K562 (cell line): ENCODE measurements at regions not wholly inside any gene's neighbourhood (a gene's known extent, or its start where the extent isn't known, plus 50 kb on each side); places are given as distances from the start of the nearest gene placed in this dataset.

ENCODE experiments used
- ATAC-seq: fragments of 200-7000 bp; cut with Tn5 transposase; 3 replicates; pipeline ENCODE4 v1.9.1; 2020; ENCODE audit warnings: moderate library complexity
- BruUV-seq: library from RNA; stranded (reverse); fragments of 400-500 nt; replicated peaks from 2 replicates; lab custom pipeline; 2021; lab: Mats Ljungman, UMichigan
- CTCF ChIA-PET: fragments of 300-600 bp; formaldehyde crosslinking; extraction: SDS; loops from one replicate; lab custom pipeline; 2021; ENCODE audit warnings: low intra/inter-chr PET ratio; lab: Yijun Ruan, JAX
- POLR2A ChIA-PET: fragments of 300-600, 350-650 bp; sonication (Branson Sonifier 250); formaldehyde crosslinking; extraction: SDS; loops from one replicate; lab custom pipeline; 2021; ENCODE audit warnings: antibody characterized with exemption, inconsistent platforms; lab: Yijun Ruan, JAX
- DNase-seq, 4 experiments: peaks; one replicate each; pipeline versions ENCODE4 v3.0.0 to v3.0.0-alpha.2; 2011 to 2018; ENCODE audit warnings: low spot score in 3 of 4, mixed read lengths in 3 of 4; ENCODE audit errors: extremely low read depth in 1 of 4
- FAIRE-seq: peaks from 2 replicates; lab custom pipeline; 2011; peaks lifted over from hg19 to GRCh38; lab: Jason Lieb, UNC
- H2AFZ ChIP-seq: 2 replicates; pipeline ENCODE4 v1.6.0; 2011; ENCODE audit warnings: low read depth, low read length, control low read depth, inconsistent platforms
- H3K27ac ChIP-seq: fragments of 200-600 bp; 3 replicates; pipeline ENCODE4 v1.8.0; 2011; ENCODE audit warnings: low read depth, mild to moderate bottlenecking, control low read depth, inconsistent platforms, low read length, moderate library complexity, mixed read lengths; ENCODE audit errors: extremely low read depth
- H3K27me3 ChIP-seq, 2 experiments: fragments of 300-600 bp in 1 of 2; 2 replicates in 1 of 2; 3 replicates in 1 of 2; pipeline versions ENCODE4 v1.6.0 to v1.8.0; 2011; ENCODE audit warnings: inconsistent platforms in 2 of 2, low read length in 2 of 2, mild to moderate bottlenecking in 1 of 2, mixed read lengths in 1 of 2, moderate library complexity in 1 of 2; ENCODE audit not compliant: control insufficient read depth in 2 of 2, insufficient read depth in 2 of 2
- H3K36me3 ChIP-seq: fragments of 300-600 bp; 3 replicates; pipeline ENCODE4 v1.8.0; 2011; ENCODE audit warnings: mild to moderate bottlenecking, low read length, inconsistent platforms; ENCODE audit not compliant: control insufficient read depth, insufficient read depth
- H3K4me1 ChIP-seq, 2 experiments: fragments of 200-600 bp in 1 of 2; replicated peaks in 1 of 2; 2 replicates in 1 of 2; 3 replicates in 1 of 2; pipeline versions ENCODE4 v1.5.1 to v1.8.0; 2011; ENCODE audit warnings: inconsistent platforms in 2 of 2, low read length in 2 of 2, mild to moderate bottlenecking in 1 of 2, mixed read lengths in 1 of 2, moderate library complexity in 1 of 2; ENCODE audit not compliant: control insufficient read depth in 2 of 2, insufficient read depth in 2 of 2
- H3K4me2 ChIP-seq: 2 replicates; pipeline ENCODE4 v1.6.1; 2011; ENCODE audit warnings: low read length, control low read depth, inconsistent platforms, mixed read lengths; ENCODE audit not compliant: insufficient read depth
- H3K4me3 ChIP-seq: fragments of 200-600 bp; sonication (generic), shearing (Covaris generic); 2 replicates; pipeline ENCODE4 v1.5.1; 2016; ENCODE audit warnings: control low read depth, inconsistent platforms
- H3K79me2 ChIP-seq: fragments of 200-600 bp; 3 replicates; pipeline ENCODE4 v1.8.0; 2011; ENCODE audit warnings: low read length, inconsistent platforms; ENCODE audit not compliant: control insufficient read depth, insufficient read depth
- H3K9ac ChIP-seq, 2 experiments: 2 replicates each; pipeline versions ENCODE4 v1.6.0 to v1.6.1; 2011; ENCODE audit warnings: low read depth in 2 of 2, low read length in 2 of 2, control low read depth in 1 of 2, inconsistent platforms in 1 of 2, mild to moderate bottlenecking in 1 of 2, mixed read lengths in 1 of 2; ENCODE audit not compliant: insufficient read depth in 1 of 2
- H3K9me1 ChIP-seq: one replicate; pipeline ENCODE4 v1.6.0; 2011; ENCODE audit warnings: inconsistent platforms, mild to moderate bottlenecking, low read length, moderate library complexity; ENCODE audit not compliant: control insufficient read depth, insufficient read depth
- H3K9me3 ChIP-seq: replicated peaks from 2 replicates; pipeline ENCODE4 v1.5.1; 2011; ENCODE audit warnings: low read depth, low read length, inconsistent platforms; ENCODE audit not compliant: control insufficient read depth, insufficient read depth
- H4K20me1 ChIP-seq: replicated peaks from 2 replicates; pipeline ENCODE4 v1.6.1; 2011; ENCODE audit warnings: low read length, inconsistent platforms, mixed read lengths; ENCODE audit not compliant: control insufficient read depth, insufficient read depth
- BCLAF1 ChIP-seq, 2 experiments: fragments of 450-650 bp in 1 of 2; IDR thresholded peaks; 2 replicates each; pipeline ENCODE4 v1.6.1; 2011 to 2017; ENCODE audit warnings: low read depth in 2 of 2, antibody characterized with exemption in 1 of 2, borderline replicate concordance in 1 of 2, low read length in 1 of 2, mild to moderate bottlenecking in 1 of 2, mixed read lengths in 1 of 2; ENCODE audit not compliant: control insufficient read depth in 1 of 2
- CREM ChIP-seq: IDR thresholded peaks from 2 replicates; pipeline ENCODE4 v1.6.1; 2014; ENCODE audit warnings: antibody characterized with exemption, low read depth
- FIP1L1 ChIP-seq: fragments of 200-400 bp; formaldehyde crosslinking; IDR thresholded peaks from 2 replicates; pipeline ENCODE4 v1.6.1; 2018; ENCODE audit warnings: mild to moderate bottlenecking, low read depth, low read length; ENCODE audit not compliant: poor library complexity, severe bottlenecking
- HDAC2 ChIP-seq: fragments of 450-650 bp; IDR thresholded peaks from 2 replicates; pipeline ENCODE4 v1.6.1; 2016; ENCODE audit warnings: mild to moderate bottlenecking
- HMBOX1 ChIP-seq: sonication (generic); IDR thresholded peaks from 2 replicates; pipeline ENCODE4 v1.6.1; 2016
- KHSRP ChIP-seq: fragments of 450-650 bp; IDR thresholded peaks from 2 replicates; pipeline ENCODE4 v1.6.1; 2017
- MECOM ChIP-seq: fragments of 250-450 bp; sonication (Bioruptor Pico); IDR thresholded peaks from 2 replicates; pipeline ENCODE4 v1.8.0; 2022; ENCODE audit warnings: inconsistent platforms
- MITF ChIP-seq: IDR thresholded peaks from 2 replicates; pipeline ENCODE4 v1.6.1; 2014; ENCODE audit warnings: antibody characterized with exemption
- MYC ChIP-seq, 2 experiments: fragments of 250-450 bp in 1 of 2; sonication (Bioruptor Pico) in 1 of 2; IDR thresholded peaks; 2 replicates each; pipeline versions ENCODE4 v1.5.1 to v1.6.1; 2012 to 2021; ENCODE audit warnings: low read depth in 2 of 2, borderline replicate concordance in 1 of 2, improper control_type of control experiment in 1 of 2, low read length in 1 of 2, mild to moderate bottlenecking in 1 of 2, moderate library complexity in 1 of 2
- NR3C1 ChIP-seq: sonication (generic); formaldehyde crosslinking; IDR thresholded peaks from 2 replicates; pipeline ENCODE4 v1.8.1; 2022; ENCODE audit warnings: missing genetic modification reagents
- PHB2 ChIP-seq: fragments of 450-650 bp; IDR thresholded peaks from 2 replicates; pipeline ENCODE4 v1.6.1; 2017; ENCODE audit warnings: low read depth
- SRSF9 ChIP-seq: fragments of 200-400 bp; formaldehyde crosslinking; IDR thresholded peaks from 2 replicates; pipeline ENCODE4 v1.6.1; 2017; ENCODE audit warnings: low read depth, low read length, borderline replicate concordance
- ZBTB43 ChIP-seq: sonication (generic); formaldehyde crosslinking; IDR thresholded peaks from 2 replicates; pipeline ENCODE4 v1.8.0; 2023; ENCODE audit warnings: mild to moderate bottlenecking, missing genetic modification reagents
- ZFP30 ChIP-seq: fragments of 250-450 bp; sonication (Bioruptor Pico); IDR thresholded peaks from 2 replicates; pipeline ENCODE4 v1.8.0; 2022; ENCODE audit warnings: moderate library complexity, mild to moderate bottlenecking, inconsistent platforms, borderline replicate concordance
- ZNF384 ChIP-seq: IDR thresholded peaks from 2 replicates; pipeline ENCODE4 v1.6.1; 2012; ENCODE audit warnings: low read depth, low read length, improper control_type of control experiment
- in situ Hi-C: fragments of 300-500 bp; cut with MboI; formaldehyde crosslinking; loops from 4 replicates; pipeline ENCODE4 v1.15.0; 2018; ENCODE audit warnings: inconsistent platforms, mixed read lengths
- intact Hi-C: fragments of 100-400 bp; cut with micrococcal nuclease; formaldehyde crosslinking; loops from 2 replicates; pipeline ENCODE4 v1.14.2; 2022
- TF ChIP-seq, protein P1 (sequence below): fragments of 450-650 bp; IDR thresholded peaks from 2 replicates; pipeline ENCODE4 v1.6.1; 2016; ENCODE audit warnings: antibody characterized with exemption

DNA sequence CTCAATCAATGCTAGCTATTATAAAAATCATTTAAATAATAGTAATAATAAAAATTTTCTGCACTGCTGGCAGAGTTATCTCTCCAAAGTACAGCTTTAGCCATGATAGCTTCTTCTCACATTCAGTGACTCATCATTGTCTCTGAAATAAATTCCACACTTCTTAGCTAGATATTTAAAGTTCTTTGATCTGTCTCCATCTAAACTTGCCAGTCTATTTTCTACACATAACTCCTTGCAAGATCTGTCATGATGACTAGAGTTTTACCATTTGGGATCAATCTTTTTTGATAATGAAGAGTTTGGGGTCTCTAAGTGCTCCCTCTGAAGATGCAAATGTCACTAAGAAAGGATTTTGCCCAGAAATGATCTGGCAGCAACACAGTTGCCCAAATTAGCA, 155.4 kb upstream of the LHCGR start:
- DNase-seq (no peak), FAIRE-seq (no peak), ATAC-seq (no peak)
- Histone ChIP-seq H3K36me3 (no peaks in the 10 kb centered on the region), H3K9me1 (no peaks in the 10 kb centered on the region), H3K79me2 (no peaks in the 10 kb centered on the region), H3K4me2 (no peak overlapping the region), H3K9ac (no peak overlapping the region), H3K4me1 (no peaks in the 10 kb centered on the region), H3K4me3 (no peak overlapping the region), H2AFZ (no peak overlapping the region), H3K27me3 (no peaks in the 10 kb centered on the region), H3K27ac (no peak overlapping the region), H4K20me1 (no peaks in the 10 kb centered on the region), H3K9me3 (no peaks in the 10 kb centered on the region; the same call in 1 of the 2 replicates)
- intact Hi-C loops = no loop called here
- in situ Hi-C loops = no loop called here
- CTCF ChIA-PET = no interaction called here
- no TSS peak for BruUV-seq
- POLR2A ChIA-PET = no interaction called here
- TF ChIP-seq HDAC2 (no peak), ZFP30 (no peak), NR3C1 (CRISPR knock-in tag) (no peak), SRSF9 (no peak), ZBTB43 (CRISPR knock-in tag) (no peak), PHB2 (no peak), MECOM (CRISPR knock-in tag) (no peak), MITF (no peak), BCLAF1 (IDR thresholded peaks at IDR 0.05; ENCODE audit: borderline replicate concordance in 1 of 2, control insufficient read depth in 1 of 2, low read depth in 2 of 2, low read length in 1 of 2) (no peak), CREM (no peak), HMBOX1 (no peak), MYC (IDR thresholded peaks at IDR 0.05; ENCODE audit: low read depth, low read length) (no peak), MYC (CRISPR knock-in tag; IDR thresholded peaks at IDR 0.05; ENCODE audit: borderline replicate concordance, low read depth) (no peak), KHSRP (no peak), ZNF384 (no peak), FIP1L1 (no peak)
- TF ChIP-seq, protein P1, sequence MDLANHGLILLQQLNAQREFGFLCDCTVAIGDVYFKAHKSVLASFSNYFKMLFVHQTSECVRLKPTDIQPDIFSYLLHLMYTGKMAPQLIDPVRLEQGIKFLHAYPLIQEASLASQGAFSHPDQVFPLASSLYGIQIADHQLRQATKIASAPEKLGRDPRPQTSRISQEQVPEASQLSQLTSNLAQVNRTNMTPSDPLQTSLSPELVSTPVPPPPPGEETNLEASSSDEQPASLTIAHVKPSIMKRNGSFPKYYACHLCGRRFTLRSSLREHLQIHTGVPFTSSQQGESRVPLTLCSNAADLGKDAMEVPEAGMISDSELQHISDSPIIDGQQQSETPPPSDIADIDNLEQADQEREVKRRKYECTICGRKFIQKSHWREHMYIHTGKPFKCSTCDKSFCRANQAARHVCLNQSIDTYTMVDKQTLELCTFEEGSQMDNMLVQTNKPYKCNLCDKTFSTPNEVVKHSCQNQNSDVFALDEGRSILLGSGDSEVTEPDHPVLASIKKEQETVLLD = no peak
